ENCODE measurements at regions not wholly inside any gene's neighbourhood (a gene's known extent, or its start where the extent isn't known, plus 50 kb on each side); places are given as distances from the start of the nearest gene placed in this dataset.

DNA sequence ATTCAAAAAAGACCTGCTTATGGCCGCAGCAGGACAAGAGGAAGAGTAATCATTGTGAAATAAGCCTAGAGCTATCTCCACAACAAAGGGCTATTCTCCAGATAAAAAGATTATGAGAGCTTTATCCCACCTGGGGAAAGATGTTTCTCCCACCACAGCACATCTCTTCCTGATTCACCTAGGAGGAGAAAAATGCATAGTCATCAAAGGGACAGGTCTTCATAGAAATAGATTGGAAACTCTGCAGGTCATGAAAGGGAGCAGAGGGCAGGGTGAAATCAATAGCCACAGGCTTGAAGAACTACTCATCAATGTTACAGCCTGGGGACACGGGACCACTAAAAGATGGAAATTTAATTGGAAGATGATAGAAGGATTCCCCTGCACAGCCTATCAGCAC, 453.8 kb upstream of the TMEM132C start:
- TF ChIP-seq, protein P1, sequence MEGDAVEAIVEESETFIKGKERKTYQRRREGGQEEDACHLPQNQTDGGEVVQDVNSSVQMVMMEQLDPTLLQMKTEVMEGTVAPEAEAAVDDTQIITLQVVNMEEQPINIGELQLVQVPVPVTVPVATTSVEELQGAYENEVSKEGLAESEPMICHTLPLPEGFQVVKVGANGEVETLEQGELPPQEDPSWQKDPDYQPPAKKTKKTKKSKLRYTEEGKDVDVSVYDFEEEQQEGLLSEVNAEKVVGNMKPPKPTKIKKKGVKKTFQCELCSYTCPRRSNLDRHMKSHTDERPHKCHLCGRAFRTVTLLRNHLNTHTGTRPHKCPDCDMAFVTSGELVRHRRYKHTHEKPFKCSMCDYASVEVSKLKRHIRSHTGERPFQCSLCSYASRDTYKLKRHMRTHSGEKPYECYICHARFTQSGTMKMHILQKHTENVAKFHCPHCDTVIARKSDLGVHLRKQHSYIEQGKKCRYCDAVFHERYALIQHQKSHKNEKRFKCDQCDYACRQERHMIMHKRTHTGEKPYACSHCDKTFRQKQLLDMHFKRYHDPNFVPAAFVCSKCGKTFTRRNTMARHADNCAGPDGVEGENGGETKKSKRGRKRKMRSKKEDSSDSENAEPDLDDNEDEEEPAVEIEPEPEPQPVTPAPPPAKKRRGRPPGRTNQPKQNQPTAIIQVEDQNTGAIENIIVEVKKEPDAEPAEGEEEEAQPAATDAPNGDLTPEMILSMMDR (IDR thresholded peaks at IDR 0.05 in 8 of 11, conservative IDR thresholded peaks at IDR 0.05 in 3 of 11), result no peak
- no peak for TF ChIP-seq POLR2A (IDR thresholded peaks at IDR 0.05)
- TF ChIP-seq POLR2AphosphoS5 (IDR thresholded peaks at IDR 0.05), result no peak
